Fibroblast of lung (primary cell): ENCODE measurements at regions not wholly inside any gene's neighbourhood (a gene's known extent, or its start where the extent isn't known, plus 50 kb on each side); places are given as distances from the start of the nearest gene placed in this dataset.
A peak's percentile ranks its signal among the peaks of the same experiment; 100 is the strongest.

Experiments
- DNase-seq, 2 donors: peaks; one replicate each; pipeline versions ENCODE4 v3.0.0 to v3.0.0-alpha.2; 2010; ENCODE audit warnings: low read depth in 2 of 2
- H2AFZ ChIP-seq: 2 replicates; pipeline ENCODE4 v1.5.1; 2012; ENCODE audit warnings: low read length, control low read depth, inconsistent platforms
- H3K27ac ChIP-seq: 2 replicates; pipeline ENCODE4 v1.5.1; 2011; ENCODE audit warnings: low read length, control low read depth; ENCODE audit not compliant: insufficient read depth
- H3K27me3 ChIP-seq: 2 replicates; pipeline ENCODE4 v1.5.1; 2011; ENCODE audit warnings: mild to moderate bottlenecking, low read length; ENCODE audit not compliant: control insufficient read depth, insufficient read depth
- H3K36me3 ChIP-seq: 2 replicates; pipeline ENCODE4 v1.5.1; 2011; ENCODE audit warnings: low read length; ENCODE audit not compliant: control insufficient read depth, insufficient read depth
- H3K4me1 ChIP-seq: 2 replicates; pipeline ENCODE4 v1.5.1; 2011; ENCODE audit warnings: low read length; ENCODE audit not compliant: control insufficient read depth, insufficient read depth; ENCODE audit errors: extremely low read depth
- H3K4me2 ChIP-seq: 2 replicates; pipeline ENCODE4 v1.5.1; 2011; ENCODE audit warnings: low read length, control low read depth; ENCODE audit not compliant: insufficient read depth; ENCODE audit errors: extremely low read depth
- H3K4me3 ChIP-seq, 4 experiments: fragments of 200-600 bp in 1 of 4; sonication (generic) in 1 of 4; replicated peaks in 1 of 4; 2 replicates each; pipeline ENCODE4 v1.5.1; 2011 to 2016; ENCODE audit warnings: low read length in 4 of 4, low read depth in 3 of 4, mild to moderate bottlenecking in 3 of 4, control low read depth in 2 of 4, inconsistent platforms in 1 of 4, mixed read lengths in 1 of 4; ENCODE audit not compliant: insufficient read depth in 1 of 4; ENCODE audit errors: control extremely low read depth in 1 of 4
- H3K79me2 ChIP-seq: 2 replicates; pipeline ENCODE4 v1.5.1; 2012; ENCODE audit warnings: mild to moderate bottlenecking, low read length, inconsistent platforms; ENCODE audit not compliant: control insufficient read depth, insufficient read depth
- H3K9ac ChIP-seq: 2 replicates; pipeline ENCODE4 v1.5.1; 2011; ENCODE audit warnings: mild to moderate bottlenecking, low read length, control low read depth; ENCODE audit not compliant: insufficient read depth
- H3K9me3 ChIP-seq: 2 replicates; pipeline ENCODE4 v1.5.1; 2012; ENCODE audit warnings: low read depth, low read length; ENCODE audit not compliant: control insufficient read depth, insufficient read depth
- H4K20me1 ChIP-seq: 2 replicates; pipeline ENCODE4 v1.5.1; 2011; ENCODE audit warnings: low read length; ENCODE audit not compliant: control insufficient read depth, insufficient read depth; ENCODE audit errors: extremely low read depth
- CTCF ChIP-seq, 2 donors: IDR thresholded peaks in 1 of 2; conservative IDR thresholded peaks in 1 of 2; 1 replicate in 1 of 2; 2 replicates in 1 of 2; pipeline ENCODE4 v1.5.1; 2011 to 2012; ENCODE audit warnings: low read length in 2 of 2, control low read depth in 1 of 2, inconsistent platforms in 1 of 2, low read depth in 1 of 2, mild to moderate bottlenecking in 1 of 2
- EZH2 ChIP-seq: IDR thresholded peaks from 2 replicates; pipeline ENCODE4 v1.5.1; 2012; ENCODE audit warnings: low read length, control low read depth, mild to moderate bottlenecking; ENCODE audit errors: missing control alignments

GRCh38 chr17:68801335-68802247, 153.6 kb downstream of the ABCA8 start:
- Histone ChIP-seq H3K36me3 (no peaks in the 10 kb centered on the region), H3K9ac (no peak overlapping the region), H3K79me2 (no peaks in the 10 kb centered on the region), H3K4me2 (no peak overlapping the region), H3K4me1 (no peaks in the 10 kb centered on the region), H3K27ac (no peak overlapping the region), H4K20me1 (no peaks in the 10 kb centered on the region), H2AFZ (no peak overlapping the region), H3K27me3 (no peaks in the 10 kb centered on the region), H3K4me3 (no peak overlapping the region), H3K9me3 (no peaks in the 10 kb centered on the region)
- no peak for TF ChIP-seq EZH2
- no peak for TF ChIP-seq CTCF (conservative IDR thresholded peaks at IDR 0.05 in 1 of 2, IDR thresholded peaks at IDR 0.05 in 1 of 2; ENCODE audit: low read depth in 1 of 2, low read length in 2 of 2)
- DNase-seq: no peak

- H3K9ac ChIP-seq: no peak overlapping the region
- H3K9me3 ChIP-seq: no peaks in the 10 kb centered on the region
- no peak for TF ChIP-seq CTCF (conservative IDR thresholded peaks at IDR 0.05 in 1 of 2, IDR thresholded peaks at IDR 0.05 in 1 of 2; ENCODE audit: low read depth in 1 of 2, low read length in 2 of 2)
- no peak for TF ChIP-seq EZH2
- peak overlapping the region; percentile 27 for H2AFZ ChIP-seq
- no peaks in the 10 kb centered on the region for H3K79me2 ChIP-seq
- H3K4me2 ChIP-seq: no peak overlapping the region
- H3K4me3 ChIP-seq: no peak overlapping the region
- DNase-seq: peak in 1 of 2 donors; percentile 35
- no peak overlapping the region for H3K27ac ChIP-seq
- no peaks in the 10 kb centered on the region for H4K20me1 ChIP-seq
- no peaks in the 10 kb centered on the region for H3K36me3 ChIP-seq
- H3K27me3 ChIP-seq: no peaks in the 10 kb centered on the region
- H3K4me1 ChIP-seq: no peaks in the 10 kb centered on the region
Observed at GRCh38 chr17:68800751-68801150, 154.4 kb downstream of the ABCA8 start.

- no peaks in the 10 kb centered on the region for H3K27me3 ChIP-seq
- H4K20me1 ChIP-seq: no peaks in the 10 kb centered on the region
- peak overlapping the region; percentile 20 for H3K27ac ChIP-seq
- TF ChIP-seq CTCF (conservative IDR thresholded peaks at IDR 0.05 in 1 of 2, IDR thresholded peaks at IDR 0.05 in 1 of 2; ENCODE audit: low read depth in 1 of 2, low read length in 2 of 2) (peak in 1 of 2 donors; percentile 55), EZH2 (no peak)
- H3K36me3 ChIP-seq: no peaks in the 10 kb centered on the region
- H3K79me2 ChIP-seq: no peaks in the 10 kb centered on the region
- H3K4me3 ChIP-seq: peak overlapping the region in 1 of 4 experiments; percentile 32
- H3K4me1 ChIP-seq: peaks cover 16% of the 10 kb centered on the region
- peak overlapping the region; percentile 7 for H2AFZ ChIP-seq
- no peaks in the 10 kb centered on the region for H3K9me3 ChIP-seq
- no peak overlapping the region for H3K9ac ChIP-seq
- peak; percentile 24 to 81 for DNase-seq
- peak overlapping the region; percentile 7 for H3K4me2 ChIP-seq
Observed at GRCh38 chr17:68794636-68795434, 160.4 kb downstream of the ABCA8 start.
